Activated naive CD4-positive, alpha-beta T cell treated with anti-CD3 and anti-CD28 coated beads, Interleukin-2, amount 50 U/mL, for 24 hours (primary cell): ENCODE measurements at regions not wholly inside any gene's neighbourhood (a gene's known extent, or its start where the extent isn't known, plus 50 kb on each side); places are given as distances from the start of the nearest gene placed in this dataset.
"Not testable (repeated sequence)": the region's sequence is repeated elsewhere in the genome, so short reads cannot be mapped to it uniquely, and the experiment has no call there.

Source experiments
- H3K27ac Mint-ChIP-seq: one replicate; pipeline ENCODE4 v1.8.0; 2021; ENCODE audit warnings: mild to moderate bottlenecking, mixed read lengths
- H3K27me3 Mint-ChIP-seq: one replicate; pipeline ENCODE4 v1.8.0; 2021; ENCODE audit warnings: mixed read lengths
- H3K36me3 Mint-ChIP-seq: one replicate; pipeline ENCODE4 v1.8.0; 2021; ENCODE audit warnings: mixed read lengths
- H3K4me1 Mint-ChIP-seq: one replicate; pipeline ENCODE4 v1.8.0; 2021; ENCODE audit warnings: mixed read lengths
- H3K4me3 Mint-ChIP-seq: one replicate; pipeline ENCODE4 v1.8.0; 2021; ENCODE audit warnings: mild to moderate bottlenecking, mixed read lengths
- H3K9me3 Mint-ChIP-seq: one replicate; pipeline ENCODE4 v1.8.0; 2021; ENCODE audit warnings: mixed read lengths

DNA sequence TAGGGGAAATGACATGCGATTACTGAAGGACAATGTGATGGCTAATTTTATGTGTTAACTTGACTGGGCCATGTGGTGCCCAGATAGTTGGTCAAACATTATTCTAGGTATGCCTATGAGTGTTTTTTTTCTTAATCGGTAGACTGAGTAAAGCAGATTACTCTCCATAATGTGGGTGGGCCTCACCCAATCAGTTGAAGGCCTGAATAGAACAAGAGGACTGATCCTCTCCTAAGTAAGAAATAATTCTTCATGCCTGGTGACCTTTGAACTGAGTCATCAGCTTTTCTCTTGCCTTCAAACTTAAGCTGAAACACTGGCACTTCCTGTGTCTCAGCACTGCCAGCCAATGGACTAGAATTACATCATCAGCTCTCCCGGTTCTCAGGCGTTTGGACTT, 164.0 kb upstream of the FGF13 start:
- Mint-ChIP-seq H3K4me1 (no peaks in the 10 kb centered on the region), H3K36me3 (no peaks in the 10 kb centered on the region), H3K27ac (no peak overlapping the region), H3K4me3 (no peak overlapping the region), H3K9me3 (no peaks in the 10 kb centered on the region), H3K27me3 (no peaks in the 10 kb centered on the region)

DNA sequence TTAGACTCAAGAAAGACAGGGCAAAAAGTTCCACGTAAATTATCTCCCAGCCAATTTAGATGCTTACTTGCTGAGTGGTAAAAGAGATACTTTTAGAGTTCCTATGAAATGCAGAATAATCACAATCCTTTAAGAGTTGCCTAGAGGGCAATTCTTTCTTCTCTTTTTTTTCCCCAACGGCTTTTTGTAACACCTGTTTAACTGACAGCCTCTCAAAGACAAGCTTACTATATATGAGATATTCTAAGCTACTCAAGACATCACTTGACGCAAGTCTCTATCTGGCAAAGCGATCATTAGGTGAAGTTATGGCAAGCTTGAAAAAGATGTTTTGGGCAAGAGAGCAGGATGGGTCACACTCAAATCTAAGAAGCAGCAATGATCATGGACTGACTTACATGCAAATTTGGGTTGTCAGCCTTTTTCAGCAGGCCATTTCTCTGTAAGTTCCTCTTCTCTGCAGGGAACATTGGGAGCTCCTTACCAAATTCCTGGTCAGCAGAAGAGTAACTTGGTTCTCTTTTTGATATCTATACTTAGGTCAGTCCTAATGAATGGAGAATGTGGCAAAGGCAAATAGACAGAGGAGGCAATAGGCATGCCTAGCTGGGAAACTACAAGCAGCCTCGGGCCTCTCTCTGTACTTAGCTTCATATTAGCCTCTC, 162.9 kb upstream of the FGF13 start:
- H3K27ac Mint-ChIP-seq, result no peak overlapping the region
- H3K36me3 Mint-ChIP-seq, result no peaks in the 10 kb centered on the region
- no peaks in the 10 kb centered on the region for H3K9me3 Mint-ChIP-seq

DNA sequence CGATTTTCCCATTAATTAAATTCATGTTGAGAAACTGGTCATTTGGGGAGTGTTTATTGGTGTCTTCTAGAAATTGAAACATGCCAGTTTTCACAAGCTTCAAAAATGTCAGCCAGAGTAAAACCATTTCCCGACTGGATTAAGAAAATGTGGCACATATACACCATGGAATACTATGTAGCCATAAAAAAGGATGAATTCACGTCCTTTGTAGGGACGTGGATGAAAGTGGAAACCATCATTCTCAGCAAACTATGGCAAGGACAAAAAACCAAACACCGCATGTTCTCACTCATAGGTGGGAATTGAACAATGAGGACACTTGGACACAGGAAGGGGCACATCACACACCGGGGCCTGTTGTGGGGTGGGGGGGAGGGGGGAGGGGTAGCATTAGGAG, 162.1 kb upstream of the FGF13 start:
- H3K36me3 Mint-ChIP-seq, H3K9me3 Mint-ChIP-seq, H3K27me3 Mint-ChIP-seq, H3K4me3 Mint-ChIP-seq, H3K4me1 Mint-ChIP-seq, H3K27ac Mint-ChIP-seq: not testable (repeated sequence)

More for the DNA sequence above, 162.9 kb upstream of the FGF13 start:
- no peaks in the 10 kb centered on the region for H3K4me1 Mint-ChIP-seq
- H3K27me3 Mint-ChIP-seq, result no peaks in the 10 kb centered on the region
- no peak overlapping the region for H3K4me3 Mint-ChIP-seq

DNA sequence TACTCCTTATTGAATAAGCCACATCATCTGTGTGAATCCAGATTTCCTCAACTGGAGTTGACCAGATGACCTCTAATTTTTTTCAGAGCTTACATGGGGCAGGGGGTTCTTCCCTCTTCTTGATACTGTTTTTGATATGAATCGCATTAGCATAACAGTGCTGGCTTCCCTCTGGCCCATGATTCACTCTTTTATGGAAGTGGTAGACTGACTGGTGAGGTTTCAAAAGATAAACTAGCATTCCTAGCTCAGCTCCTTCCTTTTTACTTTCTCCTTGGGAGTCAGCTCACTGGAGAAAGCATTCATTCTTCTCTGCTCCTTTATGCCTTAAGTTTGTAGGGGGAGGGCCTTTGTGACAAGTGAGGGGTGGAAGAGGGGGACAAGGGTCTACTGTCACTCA, 161.0 kb upstream of the FGF13 start:
- H3K36me3 Mint-ChIP-seq, result no peaks in the 10 kb centered on the region
- peaks cover 1% of the 10 kb centered on the region for H3K27me3 Mint-ChIP-seq
- no peak overlapping the region for H3K27ac Mint-ChIP-seq
- no peaks in the 10 kb centered on the region for H3K4me1 Mint-ChIP-seq
- H3K4me3 Mint-ChIP-seq, result no peak overlapping the region
- H3K9me3 Mint-ChIP-seq, result no peaks in the 10 kb centered on the region

DNA sequence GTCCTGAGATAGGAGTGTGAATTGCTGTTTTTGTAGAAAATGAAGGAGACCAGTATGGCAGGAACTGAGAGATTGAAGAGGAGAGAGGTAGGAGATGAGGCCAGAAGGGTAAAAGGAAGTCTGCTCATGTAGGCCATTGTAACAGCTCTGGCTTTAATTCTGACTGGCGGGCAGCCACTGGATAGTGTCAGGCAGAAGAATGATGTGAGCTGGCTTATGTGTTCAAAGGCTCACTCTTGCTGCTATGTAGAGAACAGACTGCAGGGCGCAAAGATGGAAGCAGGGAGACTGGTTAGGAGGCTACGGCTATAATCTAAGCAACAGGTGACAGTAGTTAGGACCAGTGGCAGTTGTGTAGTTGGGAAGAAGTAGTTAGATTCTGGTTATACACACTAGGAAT, 160.2 kb upstream of the FGF13 start:
- H3K27me3 Mint-ChIP-seq, result peaks cover 1% of the 10 kb centered on the region
- H3K36me3 Mint-ChIP-seq, result no peaks in the 10 kb centered on the region
- H3K4me1 Mint-ChIP-seq, result no peaks in the 10 kb centered on the region
- H3K4me3 Mint-ChIP-seq, result no peak overlapping the region
- no peak overlapping the region for H3K27ac Mint-ChIP-seq
- no peaks in the 10 kb centered on the region for H3K9me3 Mint-ChIP-seq

DNA sequence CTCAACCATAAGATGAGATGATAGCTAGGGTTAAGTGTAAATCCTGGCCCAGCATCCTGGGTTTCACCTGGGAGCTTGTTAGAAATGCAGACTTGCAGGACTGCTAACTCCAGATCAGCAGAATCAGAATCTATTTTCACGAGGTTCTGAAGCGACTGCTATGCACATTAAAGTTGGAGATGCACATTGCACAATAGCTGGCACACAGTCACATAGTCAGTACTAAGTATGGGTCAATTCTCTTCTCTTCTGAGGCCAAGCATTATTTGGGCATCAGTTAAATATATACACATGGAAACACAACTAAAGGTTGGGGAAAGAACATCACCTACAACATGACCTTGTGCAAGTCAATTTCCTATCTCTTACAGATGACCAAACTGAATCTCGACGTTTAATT, 155.1 kb upstream of the FGF13 start:
- no peaks in the 10 kb centered on the region for H3K4me1 Mint-ChIP-seq
- H3K9me3 Mint-ChIP-seq, result no peaks in the 10 kb centered on the region
- H3K27ac Mint-ChIP-seq, result no peak overlapping the region
- no peak overlapping the region for H3K4me3 Mint-ChIP-seq
- H3K36me3 Mint-ChIP-seq, result no peaks in the 10 kb centered on the region
- H3K27me3 Mint-ChIP-seq, result peaks cover 1% of the 10 kb centered on the region

DNA sequence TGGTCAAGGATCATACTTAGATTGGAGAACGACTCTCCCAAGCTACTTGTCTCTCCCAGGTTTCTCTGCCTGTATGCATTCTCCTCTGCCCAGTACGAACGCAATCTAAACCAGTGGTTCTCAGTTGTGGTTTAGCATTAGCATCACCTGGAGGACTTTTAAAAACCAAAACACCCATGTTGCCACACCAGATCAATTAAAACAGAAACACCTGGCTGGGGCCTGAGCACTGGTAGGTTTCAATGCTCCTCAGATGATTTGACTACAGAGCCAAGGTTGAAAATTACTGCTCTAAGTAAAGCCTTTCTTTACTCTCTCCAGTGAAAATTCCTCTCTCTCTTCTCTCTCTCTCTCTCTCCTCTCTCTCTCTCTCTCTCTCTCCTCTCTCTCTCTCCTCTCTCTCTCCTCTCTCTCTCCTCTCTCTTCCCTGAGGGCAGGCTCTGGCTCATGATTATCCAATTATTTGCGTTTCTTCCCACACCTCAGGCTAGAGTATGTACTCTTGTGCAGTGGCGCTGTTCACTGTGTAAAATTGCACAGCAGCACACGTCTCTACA, 153.7 kb upstream of the FGF13 start:
- Mint-ChIP-seq H3K36me3 (no peaks in the 10 kb centered on the region), H3K4me1 (no peaks in the 10 kb centered on the region), H3K4me3 (no peak overlapping the region), H3K9me3 (no peaks in the 10 kb centered on the region), H3K27me3 (peaks cover 1% of the 10 kb centered on the region), H3K27ac (no peak overlapping the region)

DNA sequence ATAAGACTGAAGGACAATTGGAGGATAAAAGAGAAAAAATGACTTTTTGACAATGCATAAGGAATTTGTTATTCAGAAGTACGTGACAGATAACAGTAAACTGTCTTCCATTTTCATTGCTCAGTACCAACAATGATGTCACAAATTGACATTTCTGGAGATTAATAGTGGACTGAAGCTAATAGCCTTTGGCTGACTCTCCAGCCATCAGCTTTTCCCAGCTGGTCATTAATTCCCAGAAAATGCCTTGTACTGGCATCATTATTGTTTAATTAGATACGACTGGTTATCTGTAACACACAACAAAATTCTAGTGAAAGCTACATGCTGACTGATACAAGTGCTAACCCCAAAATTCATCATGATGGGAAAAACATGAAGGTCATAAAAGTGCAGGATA, 147.9 kb upstream of the FGF13 start:
- H3K27me3 Mint-ChIP-seq, result peaks cover 1% of the 10 kb centered on the region
- H3K4me1 Mint-ChIP-seq, result no peaks in the 10 kb centered on the region
- H3K36me3 Mint-ChIP-seq, result no peaks in the 10 kb centered on the region
- H3K9me3 Mint-ChIP-seq, result no peaks in the 10 kb centered on the region
- no peak overlapping the region for H3K27ac Mint-ChIP-seq
- no peak overlapping the region for H3K4me3 Mint-ChIP-seq

DNA sequence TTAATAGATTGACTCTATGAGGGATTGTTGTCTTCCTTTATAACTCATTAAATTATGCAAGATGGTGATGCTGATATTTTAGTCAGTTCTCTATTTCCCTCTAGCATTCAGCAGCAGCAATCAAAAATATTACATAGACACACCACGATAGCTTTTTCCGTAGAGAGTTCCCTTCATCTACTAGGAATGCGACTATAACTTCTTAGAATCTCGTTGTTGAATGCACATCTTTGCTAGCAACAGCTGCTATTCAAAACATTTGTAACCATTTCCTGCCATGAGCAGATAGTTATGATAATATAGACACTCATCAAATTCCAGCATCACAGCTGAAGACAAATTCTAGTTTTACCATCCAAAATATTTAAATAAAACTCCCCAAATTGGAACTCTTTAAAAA, 147.4 kb upstream of the FGF13 start:
- no peak overlapping the region for H3K27ac Mint-ChIP-seq
- no peaks in the 10 kb centered on the region for H3K9me3 Mint-ChIP-seq
- peaks cover 1% of the 10 kb centered on the region for H3K27me3 Mint-ChIP-seq
- H3K36me3 Mint-ChIP-seq, result no peaks in the 10 kb centered on the region
- H3K4me3 Mint-ChIP-seq, result no peak overlapping the region
- no peaks in the 10 kb centered on the region for H3K4me1 Mint-ChIP-seq

DNA sequence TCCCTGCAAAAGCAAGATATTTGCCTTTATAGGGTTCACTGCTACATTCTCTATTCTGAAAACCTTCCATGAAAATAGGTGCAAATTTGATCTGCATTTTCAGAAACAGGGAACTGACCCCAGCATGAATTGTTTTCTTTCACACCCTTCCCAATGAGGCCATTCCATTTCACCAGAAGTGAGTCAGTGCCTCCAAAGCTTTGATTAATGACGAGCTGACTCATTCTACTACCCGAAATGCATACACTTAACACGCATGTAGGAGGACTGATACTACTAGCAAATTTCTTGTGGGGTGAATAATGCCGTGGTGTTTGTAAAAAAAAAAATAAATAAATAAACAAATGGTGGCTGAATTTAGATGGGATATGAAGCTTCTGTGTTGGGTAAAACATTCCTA, 146.9 kb upstream of the FGF13 start:
- Mint-ChIP-seq H3K4me3 (no peak overlapping the region), H3K27ac (no peak overlapping the region), H3K4me1 (no peaks in the 10 kb centered on the region), H3K9me3 (no peaks in the 10 kb centered on the region), H3K36me3 (no peaks in the 10 kb centered on the region), H3K27me3 (peaks cover 1% of the 10 kb centered on the region)

DNA sequence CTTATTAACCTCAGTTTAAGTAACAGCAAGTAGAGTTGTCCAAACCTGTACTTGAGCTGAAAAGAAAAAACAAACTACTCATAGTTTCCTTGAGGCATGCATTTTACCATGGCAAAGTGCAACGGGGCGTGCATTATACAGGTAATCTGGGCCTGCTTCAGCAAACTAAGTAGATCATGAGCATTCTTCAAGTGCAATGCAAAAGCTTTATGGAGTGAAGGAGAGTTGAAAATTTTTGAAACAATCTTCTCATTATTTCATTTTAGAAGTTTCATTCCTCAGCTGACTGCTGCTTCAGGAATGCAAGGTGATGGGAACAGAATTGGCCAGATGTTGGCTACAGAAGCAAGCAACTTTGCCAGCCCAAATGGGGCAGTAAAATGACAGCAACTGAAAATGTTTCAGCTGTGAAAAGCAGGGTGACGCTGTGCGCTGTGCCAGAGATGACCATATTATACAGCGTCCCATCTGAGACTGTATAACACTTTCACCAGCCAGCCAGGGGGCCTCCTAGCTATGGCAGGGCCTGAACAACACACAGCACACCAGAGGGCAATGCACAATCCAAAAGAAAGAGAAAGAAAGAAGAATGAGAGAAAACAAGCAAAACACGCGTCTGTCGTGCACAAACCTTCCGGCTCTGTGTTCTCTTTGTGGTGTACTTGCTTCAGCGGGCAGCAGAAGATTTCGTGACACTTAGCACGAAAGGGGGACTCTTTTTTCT, 145.5 kb upstream of the FGF13 start:
- H3K27ac Mint-ChIP-seq, result no peak overlapping the region
- H3K36me3 Mint-ChIP-seq, result no peaks in the 10 kb centered on the region
- H3K4me1 Mint-ChIP-seq, result no peaks in the 10 kb centered on the region
- H3K4me3 Mint-ChIP-seq, result no peak overlapping the region
- H3K27me3 Mint-ChIP-seq, result peaks cover 1% of the 10 kb centered on the region
- no peaks in the 10 kb centered on the region for H3K9me3 Mint-ChIP-seq

DNA sequence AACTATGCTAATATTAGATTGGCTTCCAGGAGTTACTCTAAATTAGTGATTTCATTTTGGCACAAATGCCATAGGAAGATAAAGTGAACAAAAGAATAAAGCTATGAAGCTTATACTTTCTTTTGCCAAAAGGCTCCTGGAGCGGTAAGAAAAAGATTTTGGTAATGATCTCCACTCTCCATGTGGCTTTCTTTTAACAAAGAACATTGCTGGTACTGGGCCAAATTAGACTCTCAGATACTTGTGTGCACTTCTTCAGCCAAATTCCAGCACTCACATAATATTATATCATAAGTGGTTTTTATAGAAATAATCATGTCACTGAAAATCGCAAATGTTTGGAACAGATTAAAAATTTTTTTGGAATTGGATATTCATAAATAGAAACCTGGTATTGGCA, 142.4 kb upstream of the FGF13 start:
- no peaks in the 10 kb centered on the region for H3K4me1 Mint-ChIP-seq

DNA sequence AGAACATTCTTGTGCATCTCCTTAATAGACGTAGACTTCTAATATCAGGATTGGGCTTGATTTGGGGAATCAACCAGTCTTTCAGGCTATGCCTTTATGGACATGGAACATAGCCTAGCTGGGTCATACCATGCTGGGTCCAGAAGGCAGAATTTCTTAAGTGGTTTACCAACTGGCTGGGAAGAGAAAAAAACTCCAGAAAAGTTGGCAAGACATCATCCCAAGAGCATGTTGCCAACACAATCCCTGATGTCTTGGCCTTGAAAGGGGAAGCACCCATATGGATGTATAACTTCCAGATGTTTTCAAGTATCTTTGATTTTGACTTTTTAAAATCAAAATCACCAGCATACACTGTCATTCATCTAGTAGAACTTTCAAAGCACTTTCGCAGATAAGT, 138.0 kb upstream of the FGF13 start:
- no peak overlapping the region for H3K4me3 Mint-ChIP-seq
- no peaks in the 10 kb centered on the region for H3K36me3 Mint-ChIP-seq
- no peak overlapping the region for H3K27ac Mint-ChIP-seq
- no peaks in the 10 kb centered on the region for H3K27me3 Mint-ChIP-seq
- no peaks in the 10 kb centered on the region for H3K9me3 Mint-ChIP-seq
- H3K4me1 Mint-ChIP-seq, result no peaks in the 10 kb centered on the region

More for the DNA sequence above, 142.4 kb upstream of the FGF13 start:
- Mint-ChIP-seq H3K36me3 (no peaks in the 10 kb centered on the region), H3K9me3 (no peaks in the 10 kb centered on the region), H3K27ac (no peak overlapping the region), H3K27me3 (peaks cover 1% of the 10 kb centered on the region), H3K4me3 (no peak overlapping the region)

DNA sequence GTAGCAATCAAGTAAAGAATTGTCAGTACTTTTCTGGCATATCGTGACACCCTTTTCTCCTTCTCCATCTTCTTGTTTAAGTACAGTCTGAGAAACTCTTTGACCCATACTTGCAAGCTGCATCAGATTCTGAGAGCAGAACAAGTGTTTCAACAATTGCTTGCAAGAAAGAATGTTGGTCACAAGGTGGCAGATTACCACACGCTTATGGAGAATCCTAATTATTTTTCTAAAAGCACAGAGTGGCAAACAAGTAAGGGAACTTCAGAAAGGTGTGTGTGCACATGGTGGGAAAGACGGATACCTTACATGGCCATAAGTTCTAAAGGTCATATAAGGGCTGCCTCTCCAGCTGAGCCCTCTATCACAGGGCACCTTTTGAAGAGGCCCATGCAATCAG, 136.4 kb upstream of the FGF13 start:
- Mint-ChIP-seq H3K36me3 (no peaks in the 10 kb centered on the region), H3K4me3 (no peak overlapping the region), H3K4me1 (no peaks in the 10 kb centered on the region), H3K9me3 (no peaks in the 10 kb centered on the region), H3K27me3 (no peaks in the 10 kb centered on the region), H3K27ac (no peak overlapping the region)

DNA sequence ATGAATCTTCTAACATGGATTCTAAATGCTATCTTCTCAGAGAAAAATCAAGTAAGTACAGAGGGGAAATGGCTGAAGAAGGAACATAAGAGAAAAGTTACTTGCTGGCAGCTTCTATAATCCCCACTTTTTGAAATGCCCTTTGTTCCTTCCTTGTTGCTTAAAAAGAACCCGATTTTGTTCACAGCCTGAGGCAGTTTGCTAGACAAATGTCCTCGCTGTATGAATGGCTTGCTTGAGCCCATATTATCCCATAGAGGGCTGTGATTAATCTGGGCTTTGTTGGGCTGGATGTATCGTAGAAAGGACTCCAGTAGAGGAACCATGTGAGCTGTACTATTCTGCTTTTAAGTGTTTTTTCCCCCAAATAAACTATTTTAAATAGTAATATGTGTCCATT, 134.3 kb upstream of the FGF13 start:
- H3K4me3 Mint-ChIP-seq, result no peak overlapping the region
- H3K9me3 Mint-ChIP-seq, result no peaks in the 10 kb centered on the region
- no peaks in the 10 kb centered on the region for H3K36me3 Mint-ChIP-seq
- H3K4me1 Mint-ChIP-seq, result no peaks in the 10 kb centered on the region
- no peak overlapping the region for H3K27ac Mint-ChIP-seq
- no peaks in the 10 kb centered on the region for H3K27me3 Mint-ChIP-seq

DNA sequence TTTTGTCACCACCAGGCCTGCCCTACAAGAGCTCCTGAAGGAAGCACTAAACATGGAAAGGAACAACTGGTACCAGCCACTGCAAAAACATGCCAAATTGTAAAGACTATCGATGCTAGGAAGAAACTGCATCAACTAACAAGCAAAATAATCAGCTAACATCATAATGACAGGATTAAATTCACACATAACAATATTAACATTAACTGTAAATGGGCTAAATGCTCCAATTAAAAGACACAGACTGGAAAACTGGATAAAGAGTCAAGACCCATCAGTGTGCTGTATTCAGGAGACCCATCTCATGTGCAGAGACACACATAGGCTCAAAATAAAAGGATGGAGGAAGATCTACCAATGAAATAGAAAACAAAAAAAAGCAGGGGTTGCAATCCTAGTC, 95.9 kb upstream of the FGF13 start:
- not testable (repeated sequence) for H3K4me3 Mint-ChIP-seq, H3K36me3 Mint-ChIP-seq, H3K9me3 Mint-ChIP-seq, H3K4me1 Mint-ChIP-seq, H3K27me3 Mint-ChIP-seq, H3K27ac Mint-ChIP-seq

DNA sequence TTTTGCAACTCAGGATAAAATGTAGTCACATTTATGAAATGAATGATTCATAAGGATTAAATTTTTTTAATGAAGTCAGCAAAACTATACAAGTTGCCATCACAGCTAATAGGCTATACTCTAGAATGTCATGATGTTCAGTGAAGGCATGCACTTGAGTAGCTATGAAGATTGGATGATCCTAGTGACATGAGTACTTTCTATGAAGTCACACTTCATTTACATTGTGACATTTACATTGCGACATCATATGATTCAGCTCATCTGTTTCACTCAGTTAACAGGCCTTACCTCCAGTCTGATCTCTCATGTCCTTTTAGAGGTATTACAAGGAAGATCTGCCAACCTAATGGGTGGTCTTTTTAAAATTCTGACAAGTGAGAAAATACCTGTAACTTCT, 82.7 kb upstream of the FGF13 start:
- H3K27me3 Mint-ChIP-seq, result no peaks in the 10 kb centered on the region
- H3K9me3 Mint-ChIP-seq, result peaks cover 6% of the 10 kb centered on the region
- H3K36me3 Mint-ChIP-seq, result no peaks in the 10 kb centered on the region
- no peaks in the 10 kb centered on the region for H3K4me1 Mint-ChIP-seq
- H3K27ac Mint-ChIP-seq, result no peak overlapping the region
- H3K4me3 Mint-ChIP-seq, result no peak overlapping the region
